ENCODE measurements at regions not wholly inside any gene's neighbourhood (a gene's known extent, or its start where the extent isn't known, plus 50 kb on each side); places are given as distances from the start of the nearest gene placed in this dataset.

- no peak for FAIRE-seq
- H3K79me2 ChIP-seq (ENCODE audit: control insufficient read depth in 1 of 2, insufficient read depth in 2 of 2, low read length in 2 of 2) = no peaks in the 10 kb centered on the region
- H3K4me3 ChIP-seq (ENCODE audit: extremely low read depth in 1 of 4, insufficient read depth in 2 of 4, low read depth in 3 of 4, low read length in 4 of 4) = no peak overlapping the region
- no peaks in the 10 kb centered on the region; a peak in 1 of 8 replicates for H3K36me3 ChIP-seq (ENCODE audit: control insufficient read depth in 2 of 4, insufficient read depth in 4 of 4, low read length in 3 of 4)
- H3K23ac ChIP-seq (ENCODE audit: insufficient read length) = no peak overlapping the region
- no peak for DNase-seq (ENCODE audit: low read depth in 1 of 2, low spot score in 2 of 2)
- H3K4me1 ChIP-seq (replicated peaks in 1 of 4; ENCODE audit: control insufficient read depth in 3 of 4, insufficient read depth in 4 of 4, low read length in 3 of 4) = peaks cover 0 to 3% (median 1%) of the 10 kb centered on the region in 4 experiments; a peak in 2 of 7 replicates
- H3K79me1 ChIP-seq (ENCODE audit: low read depth, low read length) = no peaks in the 10 kb centered on the region
- H3K4me2 ChIP-seq (ENCODE audit: insufficient read depth in 1 of 2, low read depth in 2 of 2, low read length in 2 of 2) = no peak overlapping the region
- H2AK5ac ChIP-seq (ENCODE audit: low read depth, low read length) = no peak overlapping the region
- H2BK20ac ChIP-seq (ENCODE audit: low read length) = no peak overlapping the region
- H3K56ac ChIP-seq (replicated peaks; ENCODE audit: insufficient read length, low read depth, low read length) = no peak overlapping the region
- 94% methylated on average over 6 of the region's 6 CpGs; no CpG with 5 or more reads in 1 of the 2 experiments for WGBS, 2 experiments (ENCODE audit: extremely low coverage in 1 of 2, insufficient coverage in 1 of 2, insufficient read length in 1 of 2, insufficient replicate concordance in 2 of 2, low coverage in 1 of 2, low lambda C conversion rate in 2 of 2, missing lambda C conversion rate in 1 of 2)
- H3K27ac ChIP-seq (ENCODE audit: low read depth, low read length) = no peak overlapping the region
- H2AFZ ChIP-seq (ENCODE audit: low read length) = no peak overlapping the region
- no peak overlapping the region for H2BK15ac ChIP-seq (ENCODE audit: low read length)
- H3K9ac ChIP-seq (replicated peaks in 1 of 4; ENCODE audit: extremely low read depth in 1 of 4, low read depth in 3 of 4, low read length in 3 of 4) = no peak overlapping the region
- no peak overlapping the region for H4K91ac ChIP-seq (replicated peaks; ENCODE audit: insufficient read length, low read length)
- H3K14ac ChIP-seq (ENCODE audit: insufficient read length) = no peak overlapping the region
- no peaks in the 10 kb centered on the region for H3K9me3 ChIP-seq (ENCODE audit: insufficient read depth in 2 of 2, low read depth in 1 of 2, low read length in 1 of 2)
- H3K18ac ChIP-seq (ENCODE audit: extremely low read depth, low read length) = no peak overlapping the region
- ChIA-PET CTCF (ENCODE audit: partially characterized antibody) (no interaction called here), POLR2A (ENCODE audit: partially characterized antibody) (no interaction called here)
- no peak overlapping the region for H4K8ac ChIP-seq (ENCODE audit: extremely low read depth, insufficient read depth, low read length)
- no peak overlapping the region for H4K5ac ChIP-seq (ENCODE audit: insufficient read length, low read depth, low read length)
- no peaks in the 10 kb centered on the region for H4K20me1 ChIP-seq (replicated peaks in 1 of 2; ENCODE audit: control insufficient read depth in 1 of 2, insufficient read depth in 2 of 2, low read length in 2 of 2)
- H2BK5ac ChIP-seq (ENCODE audit: low read depth, low read length) = no peak overlapping the region
- no peak overlapping the region for H2BK12ac ChIP-seq (ENCODE audit: low read depth, low read length)
- H3K23me2 ChIP-seq (ENCODE audit: low read depth, low read length) = no peaks in the 10 kb centered on the region
- no peaks in the 10 kb centered on the region for H3K27me3 ChIP-seq (replicated peaks in 1 of 4; ENCODE audit: control insufficient read depth in 3 of 4, extremely low read depth in 1 of 4, insufficient read depth in 3 of 4, low read length in 3 of 4)
- no peak overlapping the region for H2BK120ac ChIP-seq (replicated peaks; ENCODE audit: low read depth, low read length)
- H3K4ac ChIP-seq (replicated peaks; ENCODE audit: insufficient read length, low read depth, low read length) = no peak overlapping the region
- TF ChIP-seq SP1 (IDR thresholded peaks at IDR 0.05; ENCODE audit: low read depth, low read length) (no peak), CHD1 (IDR thresholded peaks at IDR 0.05; ENCODE audit: low read depth, low read length) (no peak), PHF8 (conservative IDR thresholded peaks at IDR 0.05; ENCODE audit: low read depth, low read length) (no peak), GABPA (IDR thresholded peaks at IDR 0.05; ENCODE audit: borderline replicate concordance, insufficient read depth, low read length) (no peak), TCF12 (IDR thresholded peaks at IDR 0.05; ENCODE audit: low read depth, low read length) (no peak), POLR2A (IDR thresholded peaks at IDR 0.05; ENCODE audit: control extremely low read depth in 1 of 2, low read depth in 2 of 2, low read length in 2 of 2) (no peak), CBX8 (IDR thresholded peaks at IDR 0.05; ENCODE audit: borderline replicate concordance, low read depth, low read length) (no peak), MAX (IDR thresholded peaks at IDR 0.05) (no peak), MAFK (IDR thresholded peaks at IDR 0.05; ENCODE audit: low read depth, low read length) (no peak), BCL11A (IDR thresholded peaks at IDR 0.05; ENCODE audit: low read depth in 2 of 2, low read length in 2 of 2) (no peak)
- TF ChIP-seq, protein P1, sequence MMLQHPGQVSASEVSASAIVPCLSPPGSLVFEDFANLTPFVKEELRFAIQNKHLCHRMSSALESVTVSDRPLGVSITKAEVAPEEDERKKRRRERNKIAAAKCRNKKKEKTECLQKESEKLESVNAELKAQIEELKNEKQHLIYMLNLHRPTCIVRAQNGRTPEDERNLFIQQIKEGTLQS (IDR thresholded peaks at IDR 0.05; ENCODE audit: insufficient read depth, low read depth, low read length) = no peak
- TF ChIP-seq, protein P2, sequence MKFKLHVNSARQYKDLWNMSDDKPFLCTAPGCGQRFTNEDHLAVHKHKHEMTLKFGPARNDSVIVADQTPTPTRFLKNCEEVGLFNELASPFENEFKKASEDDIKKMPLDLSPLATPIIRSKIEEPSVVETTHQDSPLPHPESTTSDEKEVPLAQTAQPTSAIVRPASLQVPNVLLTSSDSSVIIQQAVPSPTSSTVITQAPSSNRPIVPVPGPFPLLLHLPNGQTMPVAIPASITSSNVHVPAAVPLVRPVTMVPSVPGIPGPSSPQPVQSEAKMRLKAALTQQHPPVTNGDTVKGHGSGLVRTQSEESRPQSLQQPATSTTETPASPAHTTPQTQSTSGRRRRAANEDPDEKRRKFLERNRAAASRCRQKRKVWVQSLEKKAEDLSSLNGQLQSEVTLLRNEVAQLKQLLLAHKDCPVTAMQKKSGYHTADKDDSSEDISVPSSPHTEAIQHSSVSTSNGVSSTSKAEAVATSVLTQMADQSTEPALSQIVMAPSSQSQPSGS (IDR thresholded peaks at IDR 0.05; ENCODE audit: low read length) = no peak
Observed at GRCh38 chr2:221931251-221931991, 359.3 kb upstream of the EPHA4 start.

Measured in H1 (cell line).